ENCODE measurements at regions not wholly inside any gene's neighbourhood (a gene's known extent, or its start where the extent isn't known, plus 50 kb on each side); places are given as distances from the start of the nearest gene placed in this dataset.

DNA sequence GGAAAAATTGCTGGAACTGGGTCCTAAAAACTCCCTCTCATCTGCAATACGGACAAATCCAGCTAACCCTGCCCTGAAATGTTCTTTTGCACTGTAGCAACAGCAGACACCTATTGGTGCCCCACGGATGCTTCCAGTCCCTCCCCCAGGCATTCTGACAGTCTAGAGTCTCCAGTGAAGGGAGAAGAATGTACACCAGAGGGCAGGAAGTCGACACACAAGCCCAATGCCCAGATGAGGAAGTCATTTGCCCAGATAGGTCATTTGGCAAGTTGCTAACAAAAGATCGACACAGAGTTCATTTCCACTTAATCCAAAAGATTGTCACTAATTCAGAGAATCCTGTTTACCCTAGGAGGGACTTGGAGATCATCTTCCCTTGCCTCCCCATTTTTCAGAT, 293.0 kb upstream of the PRDM1 start:
- no peak for DNase-seq (ENCODE audit: low read depth, low spot score)
- H3K9ac ChIP-seq (ENCODE audit: insufficient read length, low read depth), result no peak overlapping the region
- H3K36me3 ChIP-seq (ENCODE audit: insufficient read depth, insufficient read length, low read length), result no peaks in the 10 kb centered on the region
- H3K9me3 ChIP-seq (ENCODE audit: insufficient read depth, low read length), result no peaks in the 10 kb centered on the region
- TF ChIP-seq SUZ12 (IDR thresholded peaks at IDR 0.05; ENCODE audit: extremely low read depth, insufficient read depth, insufficient read length), result no peak
- no peak for TF ChIP-seq YY1 (IDR thresholded peaks at IDR 0.05; ENCODE audit: insufficient read depth, insufficient read length)
- TF ChIP-seq ZNF274 (IDR thresholded peaks at IDR 0.05; ENCODE audit: low read depth, low read length), result no peak
- H3K4me3 ChIP-seq (ENCODE audit: insufficient read length, low read depth), result no peak overlapping the region
- H3K4me1 ChIP-seq (ENCODE audit: insufficient read depth, insufficient read length), result no peaks in the 10 kb centered on the region
- H3K27me3 ChIP-seq (ENCODE audit: insufficient read depth, insufficient read length), result no peaks in the 10 kb centered on the region

DNA sequence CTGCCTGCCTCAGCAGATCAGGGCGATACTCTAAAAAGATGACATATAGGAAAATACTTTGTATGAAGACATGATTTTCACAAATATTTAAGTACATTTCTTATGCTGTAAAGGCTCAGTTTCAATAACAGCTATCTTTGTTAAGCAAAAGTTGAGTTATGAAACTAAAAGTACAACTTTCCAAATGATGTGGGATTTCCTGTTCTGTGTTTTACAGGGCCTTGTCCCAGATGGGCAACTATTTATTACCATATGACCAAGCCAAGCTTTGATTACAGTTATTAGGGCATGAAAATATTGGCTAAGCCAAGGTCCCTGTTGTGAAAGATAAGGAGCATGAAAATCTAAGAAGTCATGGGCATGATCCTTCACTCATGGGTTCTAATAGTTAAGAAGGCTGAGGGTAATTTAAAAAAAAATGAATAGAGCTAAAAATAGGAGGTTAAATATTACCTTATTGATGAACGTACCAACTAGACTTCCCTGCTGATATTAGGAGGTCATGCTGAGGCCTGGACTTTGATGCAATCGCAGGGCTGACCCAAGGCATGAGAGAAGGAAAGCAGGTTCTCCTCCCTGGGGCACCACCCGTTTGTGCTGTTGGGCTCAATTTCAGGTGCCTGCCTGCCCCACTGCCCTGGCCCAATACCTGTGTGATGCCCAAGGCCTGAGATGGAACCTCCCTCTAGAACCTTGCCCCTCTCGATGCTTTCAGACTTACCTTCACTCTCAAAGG, 294.4 kb upstream of the PRDM1 start:
- Histone ChIP-seq H3K27me3 (ENCODE audit: insufficient read depth, insufficient read length) (no peaks in the 10 kb centered on the region), H3K4me1 (ENCODE audit: insufficient read depth, insufficient read length) (no peaks in the 10 kb centered on the region), H3K9ac (ENCODE audit: insufficient read length, low read depth) (no peak overlapping the region), H3K4me3 (ENCODE audit: insufficient read length, low read depth) (no peak overlapping the region), H3K9me3 (ENCODE audit: insufficient read depth, low read length) (no peaks in the 10 kb centered on the region), H3K36me3 (ENCODE audit: insufficient read depth, insufficient read length, low read length) (no peaks in the 10 kb centered on the region)
- no peak for DNase-seq (ENCODE audit: low read depth, low spot score)
- no peak for TF ChIP-seq ZNF274 (IDR thresholded peaks at IDR 0.05; ENCODE audit: low read depth, low read length)
- no peak for TF ChIP-seq YY1 (IDR thresholded peaks at IDR 0.05; ENCODE audit: insufficient read depth, insufficient read length)
- no peak for TF ChIP-seq SUZ12 (IDR thresholded peaks at IDR 0.05; ENCODE audit: extremely low read depth, insufficient read depth, insufficient read length)

DNA sequence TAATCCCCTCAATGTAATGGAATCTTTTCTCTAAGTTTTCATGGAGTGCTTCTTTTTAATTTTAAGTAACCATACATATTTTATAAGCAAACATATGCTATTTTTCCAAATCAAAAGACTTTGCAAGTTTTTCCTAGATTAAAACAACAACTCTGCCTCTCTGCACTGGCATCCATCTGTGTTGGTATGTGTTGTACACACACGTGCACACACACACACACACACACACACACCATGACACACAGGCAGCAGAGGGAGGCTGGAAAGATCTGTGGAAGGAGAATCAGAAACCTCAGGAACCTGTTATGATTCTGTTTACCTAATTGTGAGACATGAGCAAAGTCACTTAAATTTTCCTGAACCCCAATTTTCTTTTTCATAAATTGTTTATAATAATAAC, 295.0 kb upstream of the PRDM1 start:
- Histone ChIP-seq H3K27me3 (ENCODE audit: insufficient read depth, insufficient read length) (no peaks in the 10 kb centered on the region), H3K4me3 (ENCODE audit: insufficient read length, low read depth) (no peak overlapping the region), H3K9ac (ENCODE audit: insufficient read length, low read depth) (no peak overlapping the region), H3K36me3 (ENCODE audit: insufficient read depth, insufficient read length, low read length) (no peaks in the 10 kb centered on the region), H3K9me3 (ENCODE audit: insufficient read depth, low read length) (no peaks in the 10 kb centered on the region), H3K4me1 (ENCODE audit: insufficient read depth, insufficient read length) (no peaks in the 10 kb centered on the region)
- DNase-seq (ENCODE audit: low read depth, low spot score), result no peak
- TF ChIP-seq SUZ12 (IDR thresholded peaks at IDR 0.05; ENCODE audit: extremely low read depth, insufficient read depth, insufficient read length) (no peak), YY1 (IDR thresholded peaks at IDR 0.05; ENCODE audit: insufficient read depth, insufficient read length) (no peak)

DNA sequence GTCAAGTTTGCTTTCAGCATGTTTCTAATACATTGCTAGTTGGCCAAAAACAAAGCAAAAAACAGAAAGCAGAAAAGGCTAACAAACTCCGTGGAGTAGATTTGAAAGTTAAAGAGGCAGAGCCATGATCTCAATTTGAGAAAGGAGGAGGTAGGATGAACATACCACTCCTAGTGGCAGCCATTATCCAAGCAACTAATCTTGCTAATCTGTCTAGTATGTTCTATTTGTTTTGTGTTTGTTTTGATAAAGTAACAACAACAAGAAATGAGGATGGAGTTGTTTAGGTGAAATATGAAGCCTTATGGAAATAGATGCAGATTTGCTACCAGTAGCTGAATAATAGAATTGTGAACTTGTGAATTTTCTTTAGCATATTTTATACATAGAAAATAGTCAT, 295.5 kb upstream of the PRDM1 start:
- Histone ChIP-seq H3K27me3 (ENCODE audit: insufficient read depth, insufficient read length) (no peaks in the 10 kb centered on the region), H3K4me1 (ENCODE audit: insufficient read depth, insufficient read length) (no peaks in the 10 kb centered on the region), H3K36me3 (ENCODE audit: insufficient read depth, insufficient read length, low read length) (no peaks in the 10 kb centered on the region), H3K4me3 (ENCODE audit: insufficient read length, low read depth) (no peak overlapping the region), H3K9me3 (ENCODE audit: insufficient read depth, low read length) (no peaks in the 10 kb centered on the region), H3K9ac (ENCODE audit: insufficient read length, low read depth) (no peak overlapping the region)
- no peak for TF ChIP-seq ZNF274 (IDR thresholded peaks at IDR 0.05; ENCODE audit: low read depth, low read length)
- no peak for TF ChIP-seq YY1 (IDR thresholded peaks at IDR 0.05; ENCODE audit: insufficient read depth, insufficient read length)
- TF ChIP-seq SUZ12 (IDR thresholded peaks at IDR 0.05; ENCODE audit: extremely low read depth, insufficient read depth, insufficient read length), result no peak
- DNase-seq (ENCODE audit: low read depth, low spot score), result no peak

DNA sequence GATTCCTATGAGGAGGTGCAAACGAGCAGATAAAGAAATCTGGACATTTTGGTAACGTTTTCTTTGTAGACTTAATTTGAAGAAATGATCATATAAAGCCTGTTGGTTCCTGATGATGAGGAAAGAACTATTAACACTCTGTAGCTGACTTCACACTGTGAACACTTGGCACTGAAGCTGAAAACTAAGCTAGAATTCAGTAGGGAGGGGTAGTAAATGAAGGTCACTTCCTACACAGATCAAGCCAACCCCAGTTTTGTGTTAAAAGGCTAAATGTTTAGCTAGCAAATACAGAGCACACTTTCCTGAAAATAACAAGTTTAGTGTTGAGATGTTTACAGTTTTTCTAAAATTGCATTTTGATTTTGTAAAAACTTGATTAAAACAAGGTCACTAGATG, 296.2 kb upstream of the PRDM1 start:
- H3K9me3 ChIP-seq (ENCODE audit: insufficient read depth, low read length), result no peaks in the 10 kb centered on the region
- H3K36me3 ChIP-seq (ENCODE audit: insufficient read depth, insufficient read length, low read length), result no peaks in the 10 kb centered on the region
- H3K4me3 ChIP-seq (ENCODE audit: insufficient read length, low read depth), result no peak overlapping the region
- H3K4me1 ChIP-seq (ENCODE audit: insufficient read depth, insufficient read length), result no peaks in the 10 kb centered on the region
- no peak for DNase-seq (ENCODE audit: low read depth, low spot score)
- H3K27me3 ChIP-seq (ENCODE audit: insufficient read depth, insufficient read length), result no peaks in the 10 kb centered on the region
- no peak overlapping the region for H3K9ac ChIP-seq (ENCODE audit: insufficient read length, low read depth)
- no peak for TF ChIP-seq ZNF274 (IDR thresholded peaks at IDR 0.05; ENCODE audit: low read depth, low read length)
- TF ChIP-seq YY1 (IDR thresholded peaks at IDR 0.05; ENCODE audit: insufficient read depth, insufficient read length), result no peak
- TF ChIP-seq SUZ12 (IDR thresholded peaks at IDR 0.05; ENCODE audit: extremely low read depth, insufficient read depth, insufficient read length), result no peak

DNA sequence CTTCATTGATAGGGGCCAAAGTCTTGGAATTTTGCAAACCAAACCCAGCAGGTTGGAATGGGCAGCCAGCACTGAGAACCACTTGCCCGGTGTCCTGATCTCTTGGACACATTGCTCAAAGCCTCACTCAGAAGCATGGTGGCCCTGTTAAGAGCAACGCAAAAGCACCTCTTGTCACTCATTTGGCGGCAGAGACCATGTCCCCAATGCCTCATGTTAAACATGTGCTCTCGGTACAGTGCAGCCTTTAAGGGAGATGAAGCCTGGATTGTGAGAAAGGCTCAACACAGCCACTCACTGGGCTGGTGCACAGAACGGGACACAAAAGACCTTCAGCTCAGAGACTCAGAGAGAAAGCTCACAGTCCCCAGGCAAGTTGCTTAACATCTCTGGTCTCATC, 298.4 kb upstream of the PRDM1 start:
- TF ChIP-seq SUZ12 (IDR thresholded peaks at IDR 0.05; ENCODE audit: extremely low read depth, insufficient read depth, insufficient read length) (no peak), ZNF274 (IDR thresholded peaks at IDR 0.05; ENCODE audit: low read depth, low read length) (no peak), YY1 (IDR thresholded peaks at IDR 0.05; ENCODE audit: insufficient read depth, insufficient read length) (no peak)
- Histone ChIP-seq H3K9ac (ENCODE audit: insufficient read length, low read depth) (no peak overlapping the region), H3K4me1 (ENCODE audit: insufficient read depth, insufficient read length) (no peaks in the 10 kb centered on the region), H3K4me3 (ENCODE audit: insufficient read length, low read depth) (no peak overlapping the region), H3K9me3 (ENCODE audit: insufficient read depth, low read length) (no peaks in the 10 kb centered on the region), H3K36me3 (ENCODE audit: insufficient read depth, insufficient read length, low read length) (no peaks in the 10 kb centered on the region), H3K27me3 (ENCODE audit: insufficient read depth, insufficient read length) (no peaks in the 10 kb centered on the region)
- DNase-seq (ENCODE audit: low read depth, low spot score), result no peak

DNA sequence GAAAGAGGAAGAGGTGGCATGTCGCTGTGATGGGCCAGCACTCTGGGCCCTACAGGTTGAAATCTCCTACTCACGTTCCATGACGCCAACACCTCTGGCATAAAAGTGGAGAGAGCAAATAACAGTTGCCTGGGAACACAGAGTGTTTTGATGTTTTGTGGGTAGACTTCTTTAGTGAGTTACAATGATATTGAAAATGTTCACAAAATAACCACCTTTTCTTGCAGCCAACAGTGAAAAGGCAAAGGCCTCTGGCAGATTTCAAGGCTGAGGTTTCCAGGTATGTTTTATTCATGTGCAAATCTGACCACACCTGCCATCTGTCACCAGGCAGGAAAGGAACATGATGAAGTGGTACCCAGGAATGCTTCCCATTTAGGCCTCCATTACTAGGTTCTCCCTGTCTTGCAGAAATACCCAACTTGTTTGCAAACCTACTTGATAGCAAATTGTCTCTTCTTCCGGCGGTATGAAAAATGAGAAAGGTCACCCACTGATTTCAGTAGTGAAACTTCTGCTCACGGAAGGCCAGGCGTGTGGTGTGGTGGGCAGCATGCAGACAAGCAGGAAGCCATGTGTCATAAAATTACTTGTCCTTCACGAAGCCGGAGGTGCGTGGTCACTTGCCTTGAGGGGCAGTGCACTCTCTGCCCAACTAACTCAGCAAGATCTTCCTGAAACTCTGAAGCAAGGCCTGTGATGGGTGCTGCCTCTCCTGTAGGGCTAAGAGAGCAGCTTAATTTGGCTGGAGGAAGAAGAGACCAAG, 299.1 kb upstream of the PRDM1 start:
- no peak overlapping the region for H3K9ac ChIP-seq (ENCODE audit: insufficient read length, low read depth)
- TF ChIP-seq SUZ12 (IDR thresholded peaks at IDR 0.05; ENCODE audit: extremely low read depth, insufficient read depth, insufficient read length) (no peak), YY1 (IDR thresholded peaks at IDR 0.05; ENCODE audit: insufficient read depth, insufficient read length) (no peak), ZNF274 (IDR thresholded peaks at IDR 0.05; ENCODE audit: low read depth, low read length) (no peak)
- H3K36me3 ChIP-seq (ENCODE audit: insufficient read depth, insufficient read length, low read length), result no peaks in the 10 kb centered on the region
- H3K4me3 ChIP-seq (ENCODE audit: insufficient read length, low read depth), result no peak overlapping the region
- H3K27me3 ChIP-seq (ENCODE audit: insufficient read depth, insufficient read length), result no peaks in the 10 kb centered on the region
- no peaks in the 10 kb centered on the region for H3K9me3 ChIP-seq (ENCODE audit: insufficient read depth, low read length)
- H3K4me1 ChIP-seq (ENCODE audit: insufficient read depth, insufficient read length), result no peaks in the 10 kb centered on the region
- no peak for DNase-seq (ENCODE audit: low read depth, low spot score)
